HAP-1 (cell line): ENCODE measurements at regions not wholly inside any gene's neighbourhood (a gene's known extent, or its start where the extent isn't known, plus 50 kb on each side); places are given as distances from the start of the nearest gene placed in this dataset.

Experiments
- DNase-seq, 2 experiments: peaks; one replicate each; pipeline ENCODE4 v3.0.0-alpha.2; 2016 to 2020; ENCODE audit warnings: low spot score in 2 of 2
- H3K27me3 ChIP-seq: fragments of 250-450 bp; sonication (Bioruptor Pico); 2 replicates; pipeline ENCODE4 v1.5.1; 2020; ENCODE audit warnings: low read depth, mild to moderate bottlenecking, moderate library complexity
- H3K36me3 ChIP-seq: fragments of 250-450 bp; sonication (Bioruptor Pico); replicated peaks from 2 replicates; pipeline ENCODE4 v1.5.1; 2020; ENCODE audit warnings: mild to moderate bottlenecking
- H3K4me1 ChIP-seq: fragments of 250-450 bp; sonication (Bioruptor Pico); 2 replicates; pipeline ENCODE4 v1.5.1; 2020; ENCODE audit warnings: mild to moderate bottlenecking
- H3K4me3 ChIP-seq: fragments of 250-450 bp; sonication (Bioruptor Pico); 2 replicates; pipeline ENCODE4 v1.5.1; 2020; ENCODE audit warnings: mild to moderate bottlenecking, moderate library complexity
- H3K9me3 ChIP-seq: fragments of 250-450 bp; sonication (Bioruptor Pico); 2 replicates; pipeline ENCODE4 v1.5.1; 2020; ENCODE audit warnings: mild to moderate bottlenecking, moderate library complexity
- in situ Hi-C: fragments of 300-500 bp; cut with MboI; formaldehyde crosslinking; loops from 3 replicates; pipeline ENCODE4 v1.14.3; 2020; ENCODE audit warnings: low sequenced_read_pairs, inconsistent platforms, mixed read lengths

DNA sequence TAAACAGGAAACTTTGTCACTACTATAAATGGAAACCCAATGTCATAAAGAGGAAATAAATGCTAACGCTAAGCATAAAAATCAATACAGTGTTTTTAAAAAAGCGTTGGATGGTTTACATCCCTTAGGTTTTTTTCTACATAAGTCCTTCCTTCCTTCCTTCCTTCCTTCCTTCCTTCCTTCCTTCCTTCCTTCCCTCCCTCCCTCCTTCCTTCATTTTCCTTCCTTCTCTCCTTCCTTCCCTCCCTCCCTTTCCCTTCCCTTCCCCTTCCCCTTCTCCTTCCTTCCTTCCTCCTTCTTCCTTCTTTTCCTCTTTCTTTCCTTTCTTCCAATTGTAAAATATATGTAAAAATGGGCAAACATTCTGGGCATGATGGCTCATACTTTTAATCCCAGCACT is 108.3 kb downstream of the HAPSTR1 start:
- Histone ChIP-seq H3K4me3 (no peak overlapping the region), H3K27me3 (peaks cover 3% of the 10 kb centered on the region; the same call in 1 of the 2 replicates), H3K36me3 (no peaks in the 10 kb centered on the region), H3K9me3 (no peaks in the 10 kb centered on the region), H3K4me1 (no peaks in the 10 kb centered on the region)
- in situ Hi-C loops = no loop called here
- DNase-seq = no peak

DNA sequence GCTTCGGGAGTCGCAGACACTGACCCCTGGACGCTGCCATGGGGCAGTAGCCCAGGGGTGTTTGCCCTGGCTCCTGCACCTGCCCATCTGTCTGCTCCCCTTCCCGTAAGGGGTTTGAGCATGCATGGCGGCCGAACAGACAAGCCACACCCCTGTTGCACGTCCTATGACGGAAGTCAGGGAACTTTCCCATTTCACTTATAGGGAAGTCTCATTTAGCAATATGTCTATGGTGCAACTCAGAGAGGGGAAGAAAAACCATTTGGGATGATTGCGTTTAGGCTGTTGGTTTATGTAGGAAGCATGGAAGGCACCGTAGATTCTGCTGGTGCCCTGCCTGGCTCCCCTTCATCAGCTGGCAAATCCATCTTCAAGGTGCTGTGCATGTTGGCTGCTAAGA is 112.5 kb downstream of the HAPSTR1 start:
- Histone ChIP-seq H3K4me1 (no peaks in the 10 kb centered on the region), H3K36me3 (no peaks in the 10 kb centered on the region), H3K27me3 (peaks cover under 1% of the 10 kb centered on the region; the same call in 1 of the 2 replicates), H3K9me3 (no peaks in the 10 kb centered on the region), H3K4me3 (no peak overlapping the region)
- DNase-seq = no peak
- in situ Hi-C loops = no loop called here

DNA sequence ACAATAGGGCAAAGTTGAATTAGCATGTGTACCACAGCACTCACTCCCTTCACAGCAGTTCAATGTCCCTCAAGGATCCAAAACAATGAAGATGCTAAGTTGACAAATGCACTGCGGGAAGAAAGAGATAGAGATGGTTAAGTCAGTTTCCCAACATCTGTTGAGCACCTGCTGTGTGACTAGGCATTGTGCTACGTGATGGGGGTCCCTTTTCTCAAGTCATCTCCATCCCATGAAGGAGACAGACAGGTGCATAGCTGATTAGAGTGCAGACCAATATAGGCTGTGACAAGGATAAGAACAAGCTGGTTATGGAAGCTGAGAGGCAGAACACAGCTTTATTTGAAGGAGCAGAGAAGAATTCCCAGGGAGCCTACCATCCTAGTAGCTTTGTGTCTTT is 114.2 kb downstream of the HAPSTR1 start:
- no peaks in the 10 kb centered on the region; the same call in 1 of the 2 replicates for H3K27me3 ChIP-seq
- in situ Hi-C loops = no loop called here
- no peak for DNase-seq

DNA sequence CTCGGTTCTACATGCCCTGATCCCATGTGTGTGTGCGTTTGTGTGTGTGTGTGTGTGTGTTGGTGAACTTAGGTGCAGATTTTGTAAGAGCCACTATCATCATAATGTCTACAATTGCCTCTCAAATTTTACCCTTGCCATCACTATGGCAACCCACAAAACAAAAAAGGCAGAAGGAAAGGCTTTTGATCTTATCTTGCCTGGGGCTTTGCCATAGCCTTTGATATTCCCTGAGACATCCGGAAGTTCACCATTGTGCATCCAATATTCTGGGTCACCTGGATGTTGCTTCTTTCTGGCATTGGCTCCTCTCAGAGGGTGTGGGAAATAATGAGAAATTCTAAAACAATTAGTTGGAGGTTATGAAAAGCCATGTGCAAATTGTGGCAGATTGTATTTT is 114.7 kb downstream of the HAPSTR1 start:
- in situ Hi-C loops = no loop called here
- DNase-seq = no peak
- H3K4me1 ChIP-seq = no peaks in the 10 kb centered on the region
- no peaks in the 10 kb centered on the region for H3K9me3 ChIP-seq
- H3K4me3 ChIP-seq = no peak overlapping the region
- no peaks in the 10 kb centered on the region for H3K36me3 ChIP-seq
- no peaks in the 10 kb centered on the region for H3K27me3 ChIP-seq

More for the DNA sequence above, 114.2 kb downstream of the HAPSTR1 start:
- Histone ChIP-seq H3K4me1 (no peaks in the 10 kb centered on the region), H3K9me3 (no peaks in the 10 kb centered on the region), H3K36me3 (no peaks in the 10 kb centered on the region), H3K4me3 (no peak overlapping the region)

DNA sequence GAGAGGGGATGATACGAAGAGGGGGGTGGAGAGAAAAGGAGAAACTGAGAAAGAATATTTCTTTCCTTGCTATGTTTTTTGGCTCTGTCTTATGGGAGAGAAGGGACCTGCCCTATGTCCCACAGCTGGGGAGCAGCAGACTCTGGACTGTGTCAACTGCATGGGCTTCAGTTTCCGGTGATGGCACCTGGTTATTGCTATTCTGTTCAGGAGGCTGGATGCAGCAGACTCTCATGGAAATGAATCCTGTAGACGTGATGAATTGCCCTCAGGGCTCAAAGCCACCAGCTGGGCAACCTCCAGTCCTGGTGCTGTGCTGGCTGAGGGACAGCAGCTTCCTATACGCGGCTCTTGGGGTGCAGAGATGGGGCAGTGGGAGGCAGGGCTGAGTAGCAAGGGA is 121.2 kb downstream of the HAPSTR1 start:
- Histone ChIP-seq H3K4me1 (no peaks in the 10 kb centered on the region), H3K4me3 (no peak overlapping the region), H3K9me3 (no peaks in the 10 kb centered on the region), H3K27me3 (no peaks in the 10 kb centered on the region), H3K36me3 (no peaks in the 10 kb centered on the region)
- in situ Hi-C loops = no loop called here
- no peak for DNase-seq

- Histone ChIP-seq H3K27me3 (peaks cover 2% of the 10 kb centered on the region; the same call in 1 of the 2 replicates), H3K36me3 (no peaks in the 10 kb centered on the region), H3K4me1 (no peaks in the 10 kb centered on the region), H3K4me3 (no peak overlapping the region), H3K9me3 (no peaks in the 10 kb centered on the region)
- in situ Hi-C loops = no loop called here
- DNase-seq = no peak
Observed at GRCh38 chr16:9219813-9220212, 128.4 kb downstream of the HAPSTR1 start.

- peak in 1 of 2 experiments; percentile 49 for DNase-seq
- H3K4me3 ChIP-seq = no peak overlapping the region
- H3K9me3 ChIP-seq = no peaks in the 10 kb centered on the region
- H3K27me3 ChIP-seq = peaks cover 2% of the 10 kb centered on the region; the same call in 1 of the 2 replicates
- H3K4me1 ChIP-seq = no peaks in the 10 kb centered on the region
- no peaks in the 10 kb centered on the region for H3K36me3 ChIP-seq
- in situ Hi-C loops = no loop called here
Observed at GRCh38 chr16:9225527-9226316, 134.3 kb downstream of the HAPSTR1 start.

GRCh38 chr16:9226924-9227323 is 135.5 kb downstream of the HAPSTR1 start:
- H3K4me1 ChIP-seq = no peaks in the 10 kb centered on the region
- no peak for DNase-seq
- no peaks in the 10 kb centered on the region; the same call in 1 of the 2 replicates for H3K27me3 ChIP-seq
- in situ Hi-C loops = no loop called here
- no peaks in the 10 kb centered on the region for H3K9me3 ChIP-seq
- H3K36me3 ChIP-seq = no peaks in the 10 kb centered on the region
- H3K4me3 ChIP-seq = no peak overlapping the region

GRCh38 chr16:9231039-9231438 is 139.6 kb downstream of the HAPSTR1 start:
- H3K4me3 ChIP-seq = no peak overlapping the region
- no peak for DNase-seq
- in situ Hi-C loops = no loop called here
- no peaks in the 10 kb centered on the region for H3K9me3 ChIP-seq
- H3K36me3 ChIP-seq = no peaks in the 10 kb centered on the region
- H3K27me3 ChIP-seq = peaks cover 2% of the 10 kb centered on the region; the same call in 1 of the 2 replicates
- H3K4me1 ChIP-seq = no peaks in the 10 kb centered on the region

- Histone ChIP-seq H3K36me3 (no peaks in the 10 kb centered on the region), H3K4me1 (no peaks in the 10 kb centered on the region), H3K9me3 (no peaks in the 10 kb centered on the region), H3K4me3 (no peak overlapping the region), H3K27me3 (peaks cover 2% of the 10 kb centered on the region; the same call in 1 of the 2 replicates)
- no peak for DNase-seq
- in situ Hi-C loops = no loop called here
Observed at GRCh38 chr16:9232102-9232770, 140.8 kb downstream of the HAPSTR1 start.

GRCh38 chr16:9235867-9236266 is 144.4 kb downstream of the HAPSTR1 start:
- Histone ChIP-seq H3K4me3 (no peak overlapping the region), H3K9me3 (no peaks in the 10 kb centered on the region), H3K36me3 (no peaks in the 10 kb centered on the region), H3K27me3 (0 out of 2 replicates have a peak, but pooled peaks cover 2% of the 10 kb centered on the region), H3K4me1 (no peaks in the 10 kb centered on the region)
- in situ Hi-C loops = no loop called here
- DNase-seq = no peak

DNA sequence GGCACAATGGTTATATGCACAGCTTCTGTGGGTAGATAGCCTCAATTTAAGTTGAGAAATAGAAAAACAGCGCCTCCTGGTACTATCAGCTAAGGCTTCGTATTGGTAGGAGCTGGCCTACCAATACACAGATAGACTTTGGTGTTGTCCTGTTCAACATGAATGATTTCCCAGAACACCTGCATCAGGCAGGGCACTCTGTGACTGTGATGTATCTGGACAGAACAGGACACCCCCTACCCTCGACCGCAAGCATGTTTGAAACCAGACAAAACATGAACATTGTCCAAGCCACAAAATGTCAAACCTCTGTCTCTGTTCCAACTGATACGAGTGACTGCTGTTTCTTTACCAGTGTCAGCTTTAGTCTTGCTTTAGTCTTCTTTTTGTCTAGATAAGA is 144.9 kb downstream of the HAPSTR1 start:
- no peak overlapping the region for H3K4me3 ChIP-seq
- H3K27me3 ChIP-seq = 0 out of 2 replicates have a peak, but pooled peaks cover 2% of the 10 kb centered on the region
- no peak for DNase-seq
- no peaks in the 10 kb centered on the region for H3K4me1 ChIP-seq
- in situ Hi-C loops = no loop called here
- no peaks in the 10 kb centered on the region for H3K9me3 ChIP-seq
- no peaks in the 10 kb centered on the region for H3K36me3 ChIP-seq

GRCh38 chr16:9238346-9238745 is 146.9 kb downstream of the HAPSTR1 start:
- in situ Hi-C loops = no loop called here
- no peak for DNase-seq
- Histone ChIP-seq H3K27me3 (no peaks in the 10 kb centered on the region), H3K36me3 (no peaks in the 10 kb centered on the region), H3K4me3 (no peak overlapping the region), H3K4me1 (no peaks in the 10 kb centered on the region), H3K9me3 (no peaks in the 10 kb centered on the region)

DNA sequence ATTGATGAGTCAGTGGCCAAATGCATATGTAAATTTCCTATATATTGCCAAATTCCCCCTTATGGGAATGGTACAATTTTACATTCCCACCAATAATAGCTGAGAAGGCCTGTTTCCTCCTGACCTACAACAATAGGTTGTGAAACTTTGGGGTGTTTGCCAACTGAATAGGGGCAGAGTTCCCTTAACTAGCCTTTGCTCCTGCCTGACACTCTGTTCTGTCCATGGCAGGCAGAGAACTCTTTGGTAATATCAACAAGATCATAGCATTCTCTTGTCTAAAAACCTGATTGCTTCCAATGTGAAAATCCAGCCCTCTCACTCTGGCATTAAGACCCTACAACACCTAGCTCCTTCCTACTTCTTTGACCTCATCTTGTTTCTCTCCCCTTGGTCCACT is 149.7 kb downstream of the HAPSTR1 start:
- DNase-seq = no peak
- Histone ChIP-seq H3K27me3 (no peaks in the 10 kb centered on the region), H3K36me3 (no peaks in the 10 kb centered on the region), H3K9me3 (no peaks in the 10 kb centered on the region), H3K4me3 (no peak overlapping the region), H3K4me1 (no peaks in the 10 kb centered on the region)
- in situ Hi-C loops = no loop called here
